HG02870 (cell line): ENCODE measurements at regions not wholly inside any gene's neighbourhood (a gene's known extent, or its start where the extent isn't known, plus 50 kb on each side); places are given as distances from the start of the nearest gene placed in this dataset.

Source experiments
- ATAC-seq: cut with Tn5 transposase; IDR thresholded peaks from one replicate; pipeline ENCODE4 v1.9.1; 2021; ENCODE audit warnings: mild to moderate bottlenecking, moderate library complexity; ENCODE audit not compliant: unreplicated experiment

DNA sequence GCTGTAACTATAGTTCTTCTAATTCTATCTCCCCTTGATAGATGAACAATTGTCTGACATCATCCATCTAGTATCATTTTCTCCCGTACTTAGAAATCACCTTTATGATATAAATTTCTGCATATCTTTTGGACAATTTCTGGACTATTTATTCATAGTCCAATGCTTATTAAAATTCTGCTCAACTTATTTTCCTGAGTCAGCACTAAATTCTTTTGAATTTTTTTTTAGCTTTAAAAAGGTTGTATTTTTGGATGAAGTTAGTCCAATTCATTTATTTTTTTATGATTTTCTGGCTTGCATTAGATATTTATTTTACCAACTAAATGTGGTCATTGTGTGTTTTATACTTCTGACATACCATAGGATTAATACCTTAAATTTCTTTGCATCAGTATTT, 538.5 kb upstream of the DCC start:
- ATAC-seq = no peak

DNA sequence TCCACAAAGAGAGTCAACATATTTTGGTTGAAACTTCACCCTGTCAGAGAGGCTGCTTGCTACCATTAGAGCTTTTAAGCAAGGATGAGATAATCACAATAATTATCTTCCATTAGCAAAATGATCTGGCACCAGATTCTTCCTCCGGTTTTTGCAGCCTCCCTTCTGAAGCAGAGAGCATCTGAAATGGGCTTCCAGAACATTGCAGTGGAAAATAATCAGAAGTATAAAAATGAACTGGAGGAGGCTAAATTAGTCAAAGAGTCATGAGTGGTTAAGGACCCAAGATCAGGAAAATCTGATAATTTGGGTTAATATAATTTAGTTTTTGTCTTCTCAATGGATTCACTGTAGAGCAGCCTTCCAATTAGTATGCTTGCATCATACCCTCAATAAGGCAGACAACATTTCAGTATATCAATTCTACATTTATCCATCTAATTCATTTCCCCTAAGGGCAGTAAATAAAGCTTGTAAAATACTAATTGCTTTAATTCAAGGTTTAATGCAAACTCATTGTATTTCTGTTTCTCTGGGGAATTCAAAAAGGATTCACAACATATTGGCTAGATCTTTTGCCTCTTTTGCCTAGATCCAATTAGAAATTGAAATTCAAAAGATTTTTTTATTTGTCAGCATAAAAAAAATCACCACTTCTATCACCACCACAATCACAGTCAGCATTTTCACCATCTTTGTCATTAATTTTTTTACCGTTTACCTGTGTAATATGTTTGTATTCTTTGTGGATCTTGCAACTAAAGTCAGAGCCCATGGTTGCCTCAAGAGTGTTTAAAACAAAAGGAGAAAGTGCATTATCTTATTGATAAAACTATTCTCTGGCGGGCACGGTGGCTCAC, 537.2 kb upstream of the DCC start:
- ATAC-seq = no peak

DNA sequence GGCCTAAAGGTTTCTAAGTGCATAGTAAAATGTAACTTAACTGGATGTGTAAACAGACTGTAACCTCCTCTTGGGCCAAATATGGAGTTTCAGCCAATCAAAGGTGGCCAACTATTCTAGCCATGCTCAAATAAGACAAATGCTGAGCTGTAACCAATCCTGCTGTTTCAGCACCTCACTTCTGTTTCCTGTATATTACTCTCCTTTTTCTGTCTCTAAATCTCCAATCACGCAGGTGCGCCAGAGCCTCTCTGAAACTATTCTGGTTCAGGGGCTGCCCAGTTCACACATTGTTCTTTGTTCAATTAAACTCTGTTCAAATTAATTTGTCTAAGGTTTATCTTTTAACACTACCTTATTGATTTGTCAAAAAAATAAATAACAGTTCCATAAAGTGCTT, 532.7 kb upstream of the DCC start:
- ATAC-seq = no peak

DNA sequence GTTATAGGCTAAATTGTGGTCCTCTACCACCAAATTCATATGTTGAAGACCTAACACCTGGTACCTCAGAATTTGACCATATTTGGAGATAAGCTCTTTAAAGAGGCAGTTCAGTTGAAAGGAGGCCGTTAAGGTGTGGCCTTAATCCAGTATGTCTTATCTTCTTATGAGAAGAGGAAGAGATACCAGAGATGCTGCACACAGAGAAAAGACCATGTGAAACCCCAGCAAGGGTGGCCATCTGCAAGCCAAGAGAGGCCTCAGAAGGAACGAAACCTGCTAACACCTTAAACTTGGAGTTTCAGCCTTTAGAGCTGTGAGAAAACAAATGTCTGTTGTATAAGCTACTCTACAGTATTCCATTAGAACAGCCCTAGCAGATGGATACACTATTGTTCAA, 528.1 kb upstream of the DCC start:
- peak; percentile 81 for ATAC-seq

DNA sequence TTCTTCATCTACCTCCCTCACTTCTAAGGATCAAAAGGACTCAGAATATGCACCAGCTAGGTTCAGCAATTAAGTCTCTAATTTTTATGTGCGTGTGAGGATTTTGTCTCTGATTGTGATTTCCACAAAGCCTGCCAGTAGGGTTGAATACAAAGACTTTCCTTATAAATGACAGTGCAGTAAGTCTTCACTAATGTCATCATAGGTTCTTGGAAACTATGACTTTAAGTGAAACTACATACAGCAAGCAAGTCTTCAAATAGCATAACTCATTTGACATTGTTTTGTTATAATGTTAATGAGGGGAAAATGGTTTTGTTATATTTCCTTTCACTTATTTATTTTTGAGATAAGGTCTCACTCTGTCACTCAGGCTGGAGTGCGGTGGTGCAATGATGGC, 526.3 kb upstream of the DCC start:
- peak; percentile 48 for ATAC-seq

DNA sequence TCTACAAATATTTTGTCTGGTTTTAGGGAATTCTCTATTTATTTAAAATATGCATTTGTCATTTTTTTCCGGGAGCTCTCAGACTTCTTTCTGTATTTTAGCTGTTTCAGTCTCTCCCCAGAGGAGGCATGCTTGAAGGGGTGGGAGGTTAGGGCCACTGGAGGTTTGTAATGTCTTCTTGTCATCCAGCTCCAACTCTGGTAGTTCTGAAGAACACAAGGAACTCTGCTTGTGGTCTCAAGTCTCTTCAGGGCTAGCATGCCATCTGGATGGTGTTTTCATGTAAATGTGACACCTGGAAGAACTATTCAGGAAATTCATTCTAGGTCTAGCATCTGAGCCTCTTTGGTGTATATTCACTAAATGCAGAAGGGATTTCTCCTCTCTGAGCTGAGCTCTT, 518.4 kb upstream of the DCC start:
- no peak for ATAC-seq

- ATAC-seq = no peak
Measured at GRCh38 chr18:51824746-51825145, 515.3 kb upstream of the DCC start.

- ATAC-seq = no peak
Measured at GRCh38 chr18:51833850-51834249, 506.1 kb upstream of the DCC start.

GRCh38 chr18:51848702-51849101, 491.3 kb upstream of the DCC start:
- ATAC-seq = no peak

DNA sequence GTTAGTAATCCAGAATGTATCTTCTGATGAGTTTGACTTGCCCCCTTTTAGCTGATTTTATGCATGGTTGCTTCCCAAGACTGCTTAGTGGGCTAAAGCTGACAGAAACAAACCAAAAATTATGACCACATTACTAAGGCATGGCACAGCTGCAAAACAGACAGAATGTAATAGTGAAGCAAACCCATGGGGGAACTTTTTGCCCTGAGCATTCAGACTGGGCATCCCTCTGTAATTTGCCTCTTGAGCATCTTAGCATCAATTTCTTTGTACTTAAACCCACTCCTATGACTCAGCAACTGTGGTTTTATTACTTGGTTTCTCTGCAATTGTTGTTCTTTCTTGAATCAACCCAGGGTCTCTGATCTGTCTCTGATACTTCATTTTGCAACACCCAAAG, 487.3 kb upstream of the DCC start:
- no peak for ATAC-seq

DNA sequence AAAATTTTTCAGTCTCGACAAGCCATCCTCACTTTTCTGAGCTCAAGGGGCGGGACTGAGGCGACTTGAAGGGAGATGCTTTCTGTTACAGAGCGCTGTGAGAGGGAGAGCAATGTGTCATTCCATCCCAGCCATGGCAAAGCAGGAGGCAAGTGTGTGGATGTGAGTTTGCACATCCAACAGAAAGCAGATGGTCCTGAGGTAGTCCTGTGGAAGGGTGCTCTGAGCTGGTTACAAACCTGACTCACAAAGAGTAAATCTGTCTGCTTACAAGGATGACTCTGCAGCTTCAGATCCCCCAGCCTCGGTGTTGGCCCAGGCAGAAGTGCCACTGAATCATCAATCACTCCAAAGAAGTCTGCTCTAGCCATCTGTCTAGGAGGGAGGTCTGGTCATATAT, 482.0 kb upstream of the DCC start:
- ATAC-seq = no peak

GRCh38 chr18:51861046-51861445, 479.0 kb upstream of the DCC start:
- no peak for ATAC-seq

GRCh38 chr18:51862051-51862715, 477.8 kb upstream of the DCC start:
- no peak for ATAC-seq

- ATAC-seq = no peak
Measured at GRCh38 chr18:51864219-51864965, 475.6 kb upstream of the DCC start.

GRCh38 chr18:51865538-51865937, 474.5 kb upstream of the DCC start:
- no peak for ATAC-seq

DNA sequence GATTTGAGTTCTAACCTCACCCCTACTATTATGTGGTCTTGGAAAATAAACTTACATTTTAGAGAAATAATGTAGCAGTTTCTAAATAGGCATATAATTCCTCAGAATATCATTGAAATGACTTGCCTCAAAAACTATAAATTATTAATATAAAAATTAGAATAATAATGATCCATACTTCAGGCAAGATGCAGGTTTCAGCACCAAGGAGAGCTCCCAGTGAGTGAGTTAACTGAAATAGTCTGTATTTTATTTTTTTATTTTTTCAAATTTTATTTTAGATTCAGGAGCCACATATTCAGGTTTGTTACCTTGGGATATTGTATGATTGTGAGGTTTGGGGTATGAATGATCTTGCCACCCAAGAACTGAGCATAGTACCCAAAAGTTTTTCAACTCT, 472.2 kb upstream of the DCC start:
- ATAC-seq = no peak

DNA sequence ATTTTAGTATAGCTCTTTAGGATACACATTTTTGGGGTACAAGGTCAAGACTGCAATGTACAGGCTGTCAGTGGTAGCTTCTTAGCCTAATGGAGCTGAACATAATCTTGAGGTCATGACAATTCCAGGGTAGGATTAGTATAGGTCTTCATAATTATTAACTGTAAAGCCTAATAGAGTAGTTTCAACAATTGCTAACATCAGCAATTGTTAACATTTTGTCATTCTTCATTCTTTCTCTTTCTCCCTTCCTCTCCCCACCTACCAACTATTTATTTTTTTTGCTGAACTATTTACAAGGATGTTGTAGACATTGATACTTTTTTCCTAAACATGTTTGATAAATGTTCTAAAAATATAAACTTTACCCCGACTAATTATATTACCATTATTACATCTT, 461.3 kb upstream of the DCC start:
- ATAC-seq = no peak

GRCh38 chr18:51879329-51879728, 460.7 kb upstream of the DCC start:
- ATAC-seq = no peak

- ATAC-seq = no peak
Measured at GRCh38 chr18:51881394-51881793, 458.6 kb upstream of the DCC start.

- no peak for ATAC-seq
Measured at GRCh38 chr18:51884039-51884438, 456.0 kb upstream of the DCC start.

GRCh38 chr18:51890762-51891161, 449.2 kb upstream of the DCC start:
- ATAC-seq = no peak

GRCh38 chr18:51891876-51892275, 448.1 kb upstream of the DCC start:
- no peak for ATAC-seq
